ENCODE measurements at regions not wholly inside any gene's neighbourhood (a gene's known extent, or its start where the extent isn't known, plus 50 kb on each side); places are given as distances from the start of the nearest gene placed in this dataset.

DNA sequence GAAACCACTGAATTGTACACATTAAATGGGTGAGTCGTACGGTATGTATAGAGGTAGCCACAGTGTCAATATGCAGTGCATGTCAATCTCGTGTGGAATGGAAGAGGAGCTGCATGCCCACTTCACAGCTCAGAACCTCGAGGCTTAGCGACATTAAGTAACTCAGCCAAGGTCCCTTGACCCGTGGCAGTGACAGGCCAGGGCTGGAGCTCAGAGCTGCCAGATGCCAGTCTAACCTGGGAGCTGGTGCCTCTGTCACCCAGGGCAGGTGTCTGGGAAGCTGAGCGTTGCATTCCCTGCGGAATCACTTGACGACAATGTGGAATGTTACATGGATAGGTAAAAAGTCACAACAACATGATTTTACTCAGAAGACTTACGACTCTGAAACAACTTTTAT, 298.1 kb downstream of the FOXL1 start:
- TF ChIP-seq, protein P1, sequence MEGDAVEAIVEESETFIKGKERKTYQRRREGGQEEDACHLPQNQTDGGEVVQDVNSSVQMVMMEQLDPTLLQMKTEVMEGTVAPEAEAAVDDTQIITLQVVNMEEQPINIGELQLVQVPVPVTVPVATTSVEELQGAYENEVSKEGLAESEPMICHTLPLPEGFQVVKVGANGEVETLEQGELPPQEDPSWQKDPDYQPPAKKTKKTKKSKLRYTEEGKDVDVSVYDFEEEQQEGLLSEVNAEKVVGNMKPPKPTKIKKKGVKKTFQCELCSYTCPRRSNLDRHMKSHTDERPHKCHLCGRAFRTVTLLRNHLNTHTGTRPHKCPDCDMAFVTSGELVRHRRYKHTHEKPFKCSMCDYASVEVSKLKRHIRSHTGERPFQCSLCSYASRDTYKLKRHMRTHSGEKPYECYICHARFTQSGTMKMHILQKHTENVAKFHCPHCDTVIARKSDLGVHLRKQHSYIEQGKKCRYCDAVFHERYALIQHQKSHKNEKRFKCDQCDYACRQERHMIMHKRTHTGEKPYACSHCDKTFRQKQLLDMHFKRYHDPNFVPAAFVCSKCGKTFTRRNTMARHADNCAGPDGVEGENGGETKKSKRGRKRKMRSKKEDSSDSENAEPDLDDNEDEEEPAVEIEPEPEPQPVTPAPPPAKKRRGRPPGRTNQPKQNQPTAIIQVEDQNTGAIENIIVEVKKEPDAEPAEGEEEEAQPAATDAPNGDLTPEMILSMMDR (IDR thresholded peaks at IDR 0.05), result no peak
- TF ChIP-seq POLR2A (IDR thresholded peaks at IDR 0.05) (no peak), EP300 (IDR thresholded peaks at IDR 0.05) (no peak)

All from ovary (tissue), 3 donors.